ENCODE measurements at regions not wholly inside any gene's neighbourhood (a gene's known extent, or its start where the extent isn't known, plus 50 kb on each side); places are given as distances from the start of the nearest gene placed in this dataset.
"Not testable (repeated sequence)": the region's sequence is repeated elsewhere in the genome, so short reads cannot be mapped to it uniquely, and the experiment has no call there.

GRCh38 chr2:87674729-87675128, 73.2 kb upstream of the PLGLB2 start:
- not testable (repeated sequence) for DNase-seq (ENCODE audit: low read depth)

DNA sequence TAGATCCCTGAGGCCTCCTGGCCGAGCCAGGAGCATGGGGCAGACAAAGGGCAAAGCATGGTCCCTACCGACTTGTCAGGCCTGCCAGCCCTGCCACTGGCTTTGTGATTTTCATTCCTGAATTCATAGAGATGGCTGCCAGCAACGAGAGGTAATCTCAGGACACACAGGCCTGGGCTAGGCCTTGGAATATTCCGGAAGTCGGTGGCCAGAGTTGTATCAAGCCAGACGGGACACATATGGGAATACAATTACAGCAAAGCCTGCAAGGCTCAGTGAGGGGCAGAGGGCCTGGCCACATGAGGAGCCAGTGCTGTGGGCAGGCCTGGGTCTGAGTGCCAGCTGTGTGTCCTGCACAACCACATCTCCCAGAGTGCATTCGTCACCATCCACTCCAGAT, 72.4 kb upstream of the PLGLB2 start:
- DNase-seq (ENCODE audit: low read depth), result not testable (repeated sequence)

- DNase-seq (ENCODE audit: low read depth), result not testable (repeated sequence)
These were observed 70.4 kb upstream of the PLGLB2 start for GRCh38 chr2:87677421-87677923.

DNA sequence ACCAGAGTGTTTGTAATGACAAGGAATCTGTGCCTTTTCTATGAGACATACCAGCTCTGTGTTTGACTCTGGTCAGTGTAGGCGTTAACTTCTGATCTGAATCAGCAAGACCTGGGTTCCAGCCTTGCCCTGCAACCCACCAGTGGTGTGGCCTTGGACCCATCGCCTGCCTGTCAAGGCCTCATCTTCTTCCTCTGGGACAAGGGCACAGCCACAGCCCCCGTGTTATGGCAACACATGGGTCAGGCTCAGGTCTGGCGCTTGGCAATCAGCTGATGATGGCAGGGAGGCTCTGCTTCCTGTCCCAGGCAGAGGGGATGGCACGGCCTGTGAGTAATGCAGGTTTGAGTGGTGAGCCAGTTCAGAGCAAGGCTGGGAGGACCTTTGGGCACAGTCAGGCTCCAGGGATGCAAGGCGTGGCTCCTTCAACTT, 69.1 kb upstream of the PLGLB2 start:
- DNase-seq (ENCODE audit: low read depth), result not testable (repeated sequence)

- DNase-seq (ENCODE audit: low read depth), result not testable (repeated sequence)
These were observed 67.9 kb upstream of the PLGLB2 start for GRCh38 chr2:87679950-87680349.

DNA sequence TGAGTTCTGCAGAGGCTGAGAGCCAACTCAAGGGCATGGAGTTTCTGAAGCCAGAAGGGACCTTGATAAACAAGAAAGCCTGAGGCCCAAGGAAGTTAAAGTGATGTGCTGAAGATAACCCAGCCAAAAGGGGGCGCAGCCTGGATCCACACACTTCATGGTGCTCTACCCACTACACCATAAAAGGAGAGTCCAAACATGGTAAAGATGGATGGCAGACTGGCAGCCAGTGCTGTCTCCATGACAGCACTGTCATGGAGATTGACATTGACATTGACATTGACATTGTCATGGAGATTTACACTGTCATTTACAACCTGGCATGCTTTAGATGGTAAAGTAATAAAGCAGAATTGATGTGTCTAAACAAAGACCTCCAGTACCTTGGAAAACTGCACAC, 67.2 kb upstream of the PLGLB2 start:
- not testable (repeated sequence) for DNase-seq (ENCODE audit: low read depth)

DNA sequence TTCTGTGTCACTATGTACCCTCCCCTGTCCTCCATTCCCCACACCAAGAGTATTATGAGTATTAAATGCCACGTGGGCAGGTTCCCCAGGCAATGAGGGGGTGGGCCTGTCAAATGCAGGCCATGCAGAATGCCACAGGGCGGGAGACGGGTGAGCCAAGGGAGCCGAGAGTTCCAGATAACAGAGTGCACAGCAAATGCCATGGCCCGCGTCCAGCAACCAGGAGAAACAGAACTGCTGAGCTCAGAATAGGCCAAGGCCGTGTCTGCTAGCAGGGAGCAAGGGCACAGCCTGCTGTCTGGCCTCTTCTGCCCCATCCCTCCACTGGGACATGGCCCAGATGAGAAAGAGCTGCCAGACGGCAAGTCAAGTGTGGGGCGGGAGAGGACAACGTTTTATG, 64.4 kb upstream of the PLGLB2 start:
- DNase-seq (ENCODE audit: low read depth), result not testable (repeated sequence)

- DNase-seq (ENCODE audit: low read depth), result not testable (repeated sequence)
These were observed 63.9 kb upstream of the PLGLB2 start for GRCh38 chr2:87683961-87684360.

DNA sequence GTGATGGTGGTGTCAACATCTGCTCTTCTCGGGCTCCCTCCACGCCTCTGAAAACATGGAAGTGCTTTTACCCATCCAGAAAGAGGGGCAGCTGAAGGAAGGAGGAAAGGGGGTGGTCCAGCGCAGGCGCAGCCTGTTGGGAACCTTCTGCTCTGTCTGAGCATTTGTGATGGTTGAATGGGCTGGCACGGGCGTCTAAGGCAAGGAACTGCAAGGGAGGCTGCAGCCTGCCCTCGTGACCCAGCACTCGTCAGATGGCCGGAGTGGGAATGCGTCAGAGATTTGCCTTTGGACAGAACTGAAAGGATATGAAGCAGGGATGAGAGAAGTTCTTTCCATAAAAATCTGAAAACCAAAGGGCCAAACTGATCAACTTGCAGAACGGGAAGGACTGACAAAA, 62.3 kb upstream of the PLGLB2 start:
- DNase-seq (ENCODE audit: low read depth), result not testable (repeated sequence)

GRCh38 chr2:87686873-87687549, 60.9 kb upstream of the PLGLB2 start:
- DNase-seq (ENCODE audit: low read depth), result not testable (repeated sequence)

GRCh38 chr2:87687550-87688270, 60.2 kb upstream of the PLGLB2 start:
- not testable (repeated sequence) for DNase-seq (ENCODE audit: low read depth)

DNA sequence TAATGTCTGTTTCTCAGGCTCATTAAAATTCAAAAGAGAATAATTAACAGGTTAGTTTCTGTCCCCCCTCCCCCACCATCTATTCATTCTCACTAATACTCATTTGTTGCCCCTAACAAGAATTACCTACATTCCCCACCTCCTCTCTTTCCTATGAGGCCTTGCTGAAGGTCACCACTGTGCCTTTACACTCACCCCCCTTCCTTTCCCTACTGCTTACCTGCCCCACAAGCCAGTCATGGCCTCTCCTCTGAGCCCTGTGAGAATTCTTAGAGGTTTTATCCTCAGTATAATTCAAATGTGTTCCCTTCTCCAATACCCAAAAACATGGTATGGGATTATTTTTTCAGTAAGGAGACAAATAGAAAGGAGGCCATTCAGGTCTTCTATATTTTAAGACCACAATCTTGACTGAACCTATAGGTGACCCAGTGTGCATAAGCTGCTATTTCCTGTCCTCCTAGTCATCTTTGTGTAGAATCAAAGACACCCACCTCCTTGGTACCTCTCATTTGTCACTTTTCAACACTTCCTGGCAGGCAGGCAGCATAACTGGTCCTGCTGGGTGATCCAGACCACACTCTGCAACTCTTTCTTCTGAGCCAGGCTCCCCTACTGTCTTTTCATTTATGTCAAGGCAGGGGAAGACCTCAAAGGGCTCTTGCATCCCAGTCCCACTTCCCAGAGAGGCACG, 55.8 kb upstream of the PLGLB2 start:
- DNase-seq (ENCODE audit: low read depth), result not testable (repeated sequence)

DNA sequence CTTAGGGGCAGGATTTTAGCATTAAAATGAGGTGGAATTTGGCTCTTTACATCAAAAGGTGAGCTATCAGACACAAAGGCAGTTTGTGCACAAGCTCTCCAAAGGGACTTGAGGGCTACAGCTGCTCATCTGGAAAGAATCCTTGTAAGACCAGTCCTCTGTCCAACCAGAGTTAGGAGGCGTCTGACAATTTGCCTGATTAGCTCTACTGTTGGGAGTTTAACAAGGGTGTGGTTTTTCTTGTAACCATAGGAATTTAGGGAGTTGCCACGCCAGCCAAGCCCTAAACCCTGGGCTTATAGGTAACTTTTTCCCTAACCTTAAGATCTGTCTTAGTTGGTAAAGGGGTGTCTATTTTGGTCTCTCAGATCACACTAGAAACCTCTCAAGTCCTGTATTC, 55.0 kb upstream of the PLGLB2 start:
- DNase-seq (ENCODE audit: low read depth), result not testable (repeated sequence)

GRCh38 chr2:87693882-87694281, 54.0 kb upstream of the PLGLB2 start:
- not testable (repeated sequence) for DNase-seq (ENCODE audit: low read depth)

DNA sequence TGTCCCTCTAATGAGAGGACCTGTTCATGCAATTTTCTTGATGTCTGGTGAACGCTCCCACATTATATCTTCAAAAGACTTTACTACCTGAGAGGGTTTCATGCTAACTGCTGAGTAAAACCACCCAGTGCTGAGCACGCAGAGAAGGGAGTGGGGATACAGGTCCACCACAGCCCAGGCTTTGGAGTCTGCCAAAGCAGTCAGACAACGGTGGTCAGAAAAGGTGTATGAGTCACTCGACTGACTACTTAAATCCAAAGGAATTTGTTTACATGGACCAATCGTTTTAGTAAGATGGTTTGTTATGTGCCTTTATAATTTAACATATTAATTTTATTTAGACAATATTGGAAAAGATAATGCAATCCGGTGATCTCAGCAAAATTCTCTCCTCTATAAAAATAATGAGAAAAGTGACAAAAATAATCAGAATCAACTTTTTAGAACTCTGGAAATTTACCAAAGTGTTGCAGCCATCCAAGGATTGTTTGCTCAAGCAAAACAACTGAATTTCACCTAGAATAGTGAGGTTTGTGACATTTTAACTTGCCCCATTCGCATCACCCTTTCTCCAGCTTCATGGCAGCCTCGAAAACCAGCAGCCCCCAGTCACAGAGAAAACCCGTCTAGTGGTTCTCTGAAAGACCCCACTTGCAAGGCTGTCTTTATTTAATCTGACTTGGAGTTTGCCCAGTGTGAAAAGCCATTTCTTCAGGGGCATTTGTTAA, 52.1 kb upstream of the PLGLB2 start:
- not testable (repeated sequence) for DNase-seq (ENCODE audit: low read depth)
